ENCODE measurements at regions not wholly inside any gene's neighbourhood (a gene's known extent, or its start where the extent isn't known, plus 50 kb on each side); places are given as distances from the start of the nearest gene placed in this dataset.

GRCh38 chr2:236847023-236847422, 238.7 kb upstream of the COPS8 start:
- H3K27me3 Mint-ChIP-seq (ENCODE audit: low read depth): peaks cover 34% of the 10 kb centered on the region
- ATAC-seq (peak; percentile 42), DNase-seq (ENCODE audit: low spot score) (no peak)
- CTCF ChIA-PET: no interaction called here
- peak overlapping the region; percentile 46 for H3K4me3 Mint-ChIP-seq
- TF ChIP-seq ZBTB43 (CRISPR knock-in tag; IDR thresholded peaks at IDR 0.05) (no peak), ARID4B (CRISPR knock-in tag; IDR thresholded peaks at IDR 0.05; ENCODE audit: borderline replicate concordance) (no peak), SMAD4 (CRISPR knock-in tag; IDR thresholded peaks at IDR 0.05) (no peak), FOXJ3 (CRISPR knock-in tag; IDR thresholded peaks at IDR 0.05; ENCODE audit: borderline replicate concordance) (no peak), TEAD4 (CRISPR knock-in tag; IDR thresholded peaks at IDR 0.05) (no peak), AFF4 (CRISPR knock-in tag; IDR thresholded peaks at IDR 0.05; ENCODE audit: borderline replicate concordance) (no peak), RELA (CRISPR knock-in tag; IDR thresholded peaks at IDR 0.05; ENCODE audit: borderline replicate concordance) (no peak), ZNF512 (CRISPR knock-in tag; IDR thresholded peaks at IDR 0.05; ENCODE audit: borderline replicate concordance) (no peak), MYBL2 (CRISPR knock-in tag; IDR thresholded peaks at IDR 0.05) (no peak), MAX (CRISPR knock-in tag; IDR thresholded peaks at IDR 0.05) (no peak), ZNF425 (CRISPR knock-in tag; conservative IDR thresholded peaks at IDR 0.05) (no peak), ATF3 (CRISPR knock-in tag; conservative IDR thresholded peaks at IDR 0.05) (no peak), E2F5 (CRISPR knock-in tag; IDR thresholded peaks at IDR 0.05) (no peak), E2F1 (CRISPR knock-in tag; IDR thresholded peaks at IDR 0.05) (no peak), ZNF281 (CRISPR knock-in tag; IDR thresholded peaks at IDR 0.05) (no peak)
- POLR2A ChIA-PET: no interaction called here
- no peak overlapping the region for H3K27ac Mint-ChIP-seq
- peaks cover 26% of the 10 kb centered on the region for H3K36me3 Mint-ChIP-seq
- peaks cover 25% of the 10 kb centered on the region for H3K9me3 Mint-ChIP-seq
- H3K4me1 Mint-ChIP-seq: peaks cover 42% of the 10 kb centered on the region
